CD4-positive, alpha-beta T cell treated with Interleukin-2 at 100 ng/mL for 4 hours (primary cell): ENCODE measurements at regions not wholly inside any gene's neighbourhood (a gene's known extent, or its start where the extent isn't known, plus 50 kb on each side); places are given as distances from the start of the nearest gene placed in this dataset.

Experiments used
- DNase-seq: peaks from one replicate; pipeline ENCODE4 v3.0.0-alpha.2; 2020; ENCODE audit warnings: low spot score

- no peak for DNase-seq
Observed at GRCh38 chr9:79988126-79988525, 416.4 kb downstream of the TLE4 start.

- DNase-seq: no peak
Observed at GRCh38 chr9:79986437-79986836, 414.7 kb downstream of the TLE4 start.

GRCh38 chr9:79985772-79986171 lies 414.0 kb downstream of the TLE4 start:
- no peak for DNase-seq

- DNase-seq: no peak
Observed at GRCh38 chr9:79985264-79985663, 413.5 kb downstream of the TLE4 start.

- no peak for DNase-seq
Observed at GRCh38 chr9:79984429-79985067, 412.8 kb downstream of the TLE4 start.

GRCh38 chr9:79980432-79980831 lies 408.7 kb downstream of the TLE4 start:
- no peak for DNase-seq

GRCh38 chr9:79977510-79978197 lies 405.9 kb downstream of the TLE4 start:
- DNase-seq: no peak

GRCh38 chr9:79977074-79977435 lies 405.3 kb downstream of the TLE4 start:
- DNase-seq: no peak

GRCh38 chr9:79976257-79977073 lies 404.7 kb downstream of the TLE4 start:
- no peak for DNase-seq

- no peak for DNase-seq
Observed at GRCh38 chr9:79975621-79976256, 404.0 kb downstream of the TLE4 start.

- no peak for DNase-seq
Observed at GRCh38 chr9:79974806-79975422, 403.1 kb downstream of the TLE4 start.

GRCh38 chr9:79973627-79974026 lies 401.9 kb downstream of the TLE4 start:
- DNase-seq: no peak

GRCh38 chr9:79970146-79970425 lies 398.3 kb downstream of the TLE4 start:
- no peak for DNase-seq

- DNase-seq: no peak
Observed at GRCh38 chr9:79969393-79970145, 397.8 kb downstream of the TLE4 start.

GRCh38 chr9:79968533-79968932 lies 396.8 kb downstream of the TLE4 start:
- no peak for DNase-seq

- no peak for DNase-seq
Observed at GRCh38 chr9:79962836-79963235, 391.1 kb downstream of the TLE4 start.

GRCh38 chr9:79962150-79962549 lies 390.4 kb downstream of the TLE4 start:
- no peak for DNase-seq

GRCh38 chr9:79955300-79955699 lies 383.5 kb downstream of the TLE4 start:
- DNase-seq: no peak

GRCh38 chr9:79953908-79954307 lies 382.1 kb downstream of the TLE4 start:
- no peak for DNase-seq

GRCh38 chr9:79952401-79952800 lies 380.6 kb downstream of the TLE4 start:
- DNase-seq: no peak

- no peak for DNase-seq
Observed at GRCh38 chr9:79946712-79947111, 374.9 kb downstream of the TLE4 start.

GRCh38 chr9:79945495-79945894 lies 373.7 kb downstream of the TLE4 start:
- no peak for DNase-seq
